Stimulated activated CD4-positive, alpha-beta T cell treated with anti-CD3 and anti-CD28 coated beads, TNF-alpha, amount 100 ng/mL, for 48 hours (primary cell): ENCODE measurements at regions not wholly inside any gene's neighbourhood (a gene's known extent, or its start where the extent isn't known, plus 50 kb on each side); places are given as distances from the start of the nearest gene placed in this dataset.
A peak's percentile ranks its signal among the peaks of the same experiment; 100 is the strongest.

Experiments used
- DNase-seq, 3 donors: peaks; one replicate each; pipeline ENCODE4 v3.0.0-alpha.2; 2020; ENCODE audit warnings: low read depth in 3 of 3

- no peak for DNase-seq
Measured at GRCh38 chr17:72518159-72518732, 397.4 kb downstream of the SOX9 start.

- DNase-seq: no peak
Measured at GRCh38 chr17:72518753-72519597, 398.2 kb downstream of the SOX9 start.

GRCh38 chr17:72519598-72519936 lies 398.7 kb downstream of the SOX9 start:
- no peak for DNase-seq

DNA sequence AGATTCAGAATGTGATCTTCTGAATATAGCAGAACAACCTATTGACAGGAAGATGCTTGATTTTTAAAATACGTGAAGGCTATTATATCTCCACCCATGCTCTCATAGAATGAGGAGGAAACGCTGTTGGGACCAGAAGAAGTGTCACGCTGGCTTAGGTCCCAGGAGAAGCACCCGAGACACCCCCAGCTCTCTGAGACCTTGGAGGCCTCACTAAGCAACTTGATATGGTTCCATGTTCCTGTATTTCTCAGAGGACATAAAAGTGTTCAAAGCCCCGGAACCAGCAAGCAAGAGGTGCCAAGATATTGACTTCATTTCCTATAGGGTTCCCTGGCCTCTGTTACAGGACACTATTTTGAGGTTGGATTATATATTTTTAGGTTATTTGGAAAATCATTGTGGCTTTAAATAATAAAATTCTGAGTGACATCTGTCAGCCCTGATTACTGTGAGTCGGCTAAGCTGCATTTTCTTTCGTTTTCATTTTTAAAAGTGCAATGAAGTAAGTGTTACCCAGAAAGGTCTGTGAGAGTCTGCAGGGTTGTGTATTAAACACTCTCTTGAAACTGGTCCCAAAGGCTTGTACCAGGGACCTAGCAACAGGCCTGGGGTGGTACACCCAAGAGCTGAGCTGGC lies 400.0 kb downstream of the SOX9 start:
- DNase-seq: no peak

GRCh38 chr17:72523491-72523890 lies 402.7 kb downstream of the SOX9 start:
- DNase-seq: no peak

- DNase-seq: no peak
Measured at GRCh38 chr17:72525225-72526015, 404.6 kb downstream of the SOX9 start.

GRCh38 chr17:72526769-72527168 lies 405.9 kb downstream of the SOX9 start:
- DNase-seq: no peak

- no peak for DNase-seq
Measured at GRCh38 chr17:72527789-72528188, 407.0 kb downstream of the SOX9 start.

GRCh38 chr17:72528683-72529082 lies 407.9 kb downstream of the SOX9 start:
- no peak for DNase-seq

GRCh38 chr17:72529386-72529785 lies 408.6 kb downstream of the SOX9 start:
- no peak for DNase-seq

DNA sequence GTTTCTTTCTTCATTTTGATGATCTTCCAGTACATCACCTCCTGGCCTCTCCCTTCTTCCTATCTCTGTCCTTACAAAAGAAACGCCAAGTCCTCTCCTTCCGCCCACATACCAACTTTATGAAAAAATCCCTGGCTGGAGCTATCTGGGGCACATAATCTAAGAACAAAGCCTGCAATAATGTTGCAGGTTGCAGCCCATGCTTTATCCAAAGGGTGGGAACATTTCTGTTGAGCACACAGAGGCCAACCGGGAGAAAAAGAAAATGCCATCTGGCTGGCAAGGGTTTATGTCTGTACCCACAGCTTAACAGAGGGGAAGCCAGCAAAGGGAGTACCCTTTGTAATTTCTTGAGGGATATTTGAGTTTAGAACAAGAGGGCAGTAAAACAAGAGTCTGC lies 409.6 kb downstream of the SOX9 start:
- DNase-seq: no peak

DNA sequence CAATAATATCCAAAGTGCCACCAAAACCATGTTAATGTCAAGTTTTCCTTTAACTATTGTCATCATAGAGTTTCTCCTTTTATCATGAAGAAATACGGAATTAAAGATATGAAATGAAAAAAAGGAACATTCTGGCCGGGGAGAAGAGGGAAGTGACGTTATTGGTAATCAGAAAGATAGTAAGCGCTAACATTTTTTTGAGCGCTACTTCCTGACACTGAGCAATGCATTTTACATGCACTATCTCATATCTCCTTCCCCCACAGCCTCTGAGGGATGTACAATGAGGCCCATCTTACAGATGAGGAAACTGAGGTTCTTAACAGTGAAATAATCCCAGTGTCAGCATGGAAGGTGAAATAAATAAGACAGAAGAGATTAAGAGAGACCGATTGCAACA lies 410.9 kb downstream of the SOX9 start:
- DNase-seq: no peak

DNA sequence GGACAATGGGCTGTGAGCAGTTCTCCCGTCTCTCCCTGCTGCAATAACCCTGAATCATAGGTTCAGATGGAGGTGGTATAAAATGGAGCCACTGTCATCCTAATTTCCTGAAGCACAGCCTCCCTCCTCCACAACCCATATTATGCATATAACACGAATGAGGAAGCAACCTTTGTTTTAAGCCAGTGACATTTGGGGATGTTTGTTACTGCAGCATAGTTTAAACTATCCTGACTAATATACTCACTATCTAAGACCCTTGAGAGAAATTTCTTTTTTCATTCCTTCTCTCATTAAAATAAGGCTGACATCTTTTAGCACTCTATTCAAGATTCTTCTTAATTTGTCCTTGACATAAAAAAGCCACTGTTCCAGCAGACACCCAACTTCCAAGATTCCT lies 413.4 kb downstream of the SOX9 start:
- DNase-seq: no peak

- no peak for DNase-seq
Measured at GRCh38 chr17:72534776-72535175, 414.0 kb downstream of the SOX9 start.

GRCh38 chr17:72535346-72535745 lies 414.5 kb downstream of the SOX9 start:
- no peak for DNase-seq

- no peak for DNase-seq
Measured at GRCh38 chr17:72535779-72536178, 415.0 kb downstream of the SOX9 start.

- DNase-seq: no peak
Measured at GRCh38 chr17:72536788-72537187, 416.0 kb downstream of the SOX9 start.

GRCh38 chr17:72538443-72538842 lies 417.6 kb downstream of the SOX9 start:
- DNase-seq: no peak

GRCh38 chr17:72538901-72539352 lies 418.1 kb downstream of the SOX9 start:
- DNase-seq: no peak

DNA sequence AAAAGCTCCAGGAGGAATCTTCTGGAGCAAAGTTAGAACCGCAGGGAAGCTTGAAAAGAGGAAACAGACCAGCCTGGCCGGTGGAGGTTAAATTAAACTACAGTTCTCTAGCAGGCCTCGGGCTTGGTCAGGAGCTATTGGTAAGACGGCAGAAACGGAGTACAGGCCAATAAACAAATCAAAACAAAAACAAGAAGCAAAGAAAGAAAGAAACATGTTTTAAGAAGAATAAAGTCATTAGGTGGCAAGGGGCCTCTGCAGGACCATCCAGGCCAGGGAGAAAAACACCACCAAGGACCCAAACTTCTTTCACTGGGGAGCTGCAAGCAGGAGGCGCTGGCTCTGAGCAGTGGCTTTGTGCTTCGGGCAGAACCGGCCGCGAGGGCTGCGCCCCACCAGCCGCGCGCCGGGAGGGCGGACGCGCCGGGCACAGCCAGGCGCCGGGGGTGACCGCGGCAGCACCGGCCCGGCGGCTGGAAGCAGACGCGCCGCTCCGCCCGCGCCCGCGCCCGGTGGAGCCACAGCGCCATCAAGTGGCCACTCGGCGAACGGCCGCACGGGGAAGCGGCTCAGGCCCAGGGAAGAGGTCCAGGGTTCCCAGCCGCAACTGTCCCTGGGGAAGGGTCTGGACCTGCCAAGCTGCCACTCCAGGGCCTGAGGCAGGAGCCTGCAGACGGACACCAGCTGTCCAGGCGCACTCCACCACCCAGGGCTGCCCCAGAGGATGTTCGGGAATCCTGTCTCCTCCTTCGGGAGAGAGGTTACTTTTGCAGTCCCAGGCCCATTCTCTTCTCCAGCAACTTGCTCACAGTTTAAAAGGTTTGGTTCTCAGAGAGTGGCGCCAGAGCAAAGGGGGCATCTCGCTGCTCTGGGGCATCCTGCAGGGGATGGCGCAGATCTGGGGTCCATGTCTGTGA lies 419.4 kb downstream of the SOX9 start:
- peak; percentile 27 to 50 (median 45) for DNase-seq

GRCh38 chr17:72542317-72542716 lies 421.5 kb downstream of the SOX9 start:
- DNase-seq: no peak
